ENCODE measurements at regions not wholly inside any gene's neighbourhood (a gene's known extent, or its start where the extent isn't known, plus 50 kb on each side); places are given as distances from the start of the nearest gene placed in this dataset.

DNA sequence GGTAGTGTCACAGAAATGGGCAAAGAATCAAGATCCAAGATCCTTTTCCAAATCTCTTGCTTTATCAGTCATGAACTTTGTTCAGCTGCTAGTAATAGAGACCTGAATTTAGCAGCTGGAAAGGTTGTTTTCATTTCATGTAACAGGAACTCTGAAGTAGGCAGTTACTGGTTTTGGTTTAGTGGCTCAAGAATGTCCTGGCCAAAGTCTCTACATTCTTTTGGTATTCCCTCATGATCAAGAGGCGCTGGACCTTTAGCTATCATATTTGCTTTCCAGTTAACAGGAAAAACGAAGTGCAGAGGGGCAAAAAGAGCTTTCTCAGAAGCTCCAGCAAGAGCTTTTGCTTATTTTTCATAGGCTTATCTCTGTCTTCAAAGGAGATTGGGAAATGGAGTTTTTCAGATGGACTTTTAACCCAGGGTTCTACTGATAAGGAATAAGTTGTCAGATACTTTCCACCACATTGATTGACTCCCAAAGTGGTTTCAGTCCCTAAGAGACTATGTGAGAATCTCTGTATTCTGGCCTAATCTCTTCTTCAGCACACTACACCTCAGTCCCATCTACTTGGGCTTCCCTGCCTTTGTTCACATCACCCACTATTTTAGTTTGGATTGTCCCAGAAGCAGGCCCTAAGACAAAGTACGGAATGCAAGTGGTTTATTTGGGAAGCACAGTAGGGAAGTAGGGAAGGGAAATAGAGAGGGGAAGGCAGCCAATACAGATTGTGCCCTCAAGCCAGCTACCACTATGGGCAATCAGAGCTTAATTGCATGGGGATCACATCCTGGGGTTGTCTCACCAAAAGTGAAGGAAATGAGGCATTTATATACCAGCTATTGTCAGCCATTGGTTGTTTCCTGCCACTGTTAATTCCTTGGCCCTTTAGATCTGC lies 359.3 kb downstream of the LRRC70 start:
- FAIRE-seq, result no peak
- TF ChIP-seq, protein P1, sequence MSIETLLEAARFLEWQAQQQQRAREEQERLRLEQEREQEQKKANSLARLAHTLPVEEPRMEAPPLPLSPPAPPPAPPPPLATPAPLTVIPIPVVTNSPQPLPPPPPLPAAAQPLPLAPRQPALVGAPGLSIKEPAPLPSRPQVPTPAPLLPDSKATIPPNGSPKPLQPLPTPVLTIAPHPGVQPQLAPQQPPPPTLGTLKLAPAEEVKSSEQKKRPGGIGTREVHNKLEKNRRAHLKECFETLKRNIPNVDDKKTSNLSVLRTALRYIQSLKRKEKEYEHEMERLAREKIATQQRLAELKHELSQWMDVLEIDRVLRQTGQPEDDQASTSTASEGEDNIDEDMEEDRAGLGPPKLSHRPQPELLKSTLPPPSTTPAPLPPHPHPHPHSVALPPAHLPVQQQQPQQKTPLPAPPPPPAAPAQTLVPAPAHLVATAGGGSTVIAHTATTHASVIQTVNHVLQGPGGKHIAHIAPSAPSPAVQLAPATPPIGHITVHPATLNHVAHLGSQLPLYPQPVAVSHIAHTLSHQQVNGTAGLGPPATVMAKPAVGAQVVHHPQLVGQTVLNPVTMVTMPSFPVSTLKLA (conservative IDR thresholded peaks at IDR 0.05), result no peak
- no peak for TF ChIP-seq SMARCC2 (IDR thresholded peaks at IDR 0.05; ENCODE audit: low read depth)
- intact Hi-C loops (cut with micrococcal nuclease), result no loop called here
- no peaks in the 10 kb centered on the region; the same call in 1 of the 2 replicates for H3K9me3 ChIP-seq (replicated peaks; ENCODE audit: control insufficient read depth, insufficient read depth, low read depth, low read length)
- BruUV-seq (replicated peaks), result no TSS peak
- no peak overlapping the region for H3K27ac ChIP-seq (ENCODE audit: extremely low read depth, low read depth, low read length)
- ChIA-PET POLR2A (no interaction called here), CTCF (ENCODE audit: low intra/inter-chr PET ratio) (no interaction called here)
- H3K9me1 ChIP-seq (ENCODE audit: control insufficient read depth, insufficient read depth, low read length), result no peaks in the 10 kb centered on the region
- WGBS (ENCODE audit: insufficient coverage, low coverage, missing lambda C conversion rate), result 5% methylated on average over 3 of the region's 3 CpGs
- no peak overlapping the region for H3K9ac ChIP-seq (ENCODE audit: insufficient read depth in 1 of 2, low read depth in 2 of 2, low read length in 2 of 2)
- no peaks in the 10 kb centered on the region for H3K27me3 ChIP-seq (ENCODE audit: control insufficient read depth in 2 of 2, insufficient read depth in 2 of 2, low read length in 2 of 2)
- in situ Hi-C loops (cut with MboI), result no loop called here
- no peak overlapping the region for H2AFZ ChIP-seq (ENCODE audit: low read depth, low read length)
- no peaks in the 10 kb centered on the region for H4K20me1 ChIP-seq (replicated peaks; ENCODE audit: control insufficient read depth, insufficient read depth, low read length)
- no peak for DNase-seq (ENCODE audit: extremely low read depth in 1 of 4, low spot score in 3 of 4)
- no peak for ATAC-seq
- no peak overlapping the region for H3K4me2 ChIP-seq (ENCODE audit: insufficient read depth, low read length)
- H3K36me3 ChIP-seq (ENCODE audit: control insufficient read depth, insufficient read depth, low read length), result no peaks in the 10 kb centered on the region
- H3K79me2 ChIP-seq (ENCODE audit: control insufficient read depth, insufficient read depth, low read length), result no peaks in the 10 kb centered on the region
- H3K4me1 ChIP-seq (replicated peaks in 1 of 2; ENCODE audit: control insufficient read depth in 2 of 2, insufficient read depth in 2 of 2, low read length in 2 of 2), result no peaks in the 10 kb centered on the region
- no peak overlapping the region for H3K4me3 ChIP-seq

DNA sequence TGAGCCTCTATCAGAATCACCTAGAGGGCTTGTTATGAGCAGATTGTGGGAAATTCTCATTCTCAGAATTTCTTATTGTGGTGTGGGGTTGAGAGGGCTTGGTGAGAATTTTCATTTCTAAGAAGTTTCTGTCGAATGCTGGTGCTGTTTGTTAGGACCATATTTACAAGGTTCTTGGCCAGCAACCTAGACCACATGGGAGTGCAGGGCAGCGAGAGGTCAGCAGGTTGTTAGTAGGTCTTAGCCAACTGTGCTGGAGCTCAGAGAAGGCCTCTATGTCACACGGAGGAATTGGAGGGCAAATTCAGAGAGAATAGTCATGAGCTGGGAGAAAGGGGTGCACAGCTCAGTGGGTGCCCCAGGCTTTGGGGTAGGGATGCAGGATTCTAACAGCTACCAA lies 357.0 kb downstream of the LRRC70 start:
- in situ Hi-C loops (cut with MboI) (no loop called here), intact Hi-C loops (cut with micrococcal nuclease) (no loop called here)
- H3K4me2 ChIP-seq (ENCODE audit: insufficient read depth, low read length), result no peak overlapping the region
- no peaks in the 10 kb centered on the region for H3K4me1 ChIP-seq (replicated peaks in 1 of 2; ENCODE audit: control insufficient read depth in 2 of 2, insufficient read depth in 2 of 2, low read length in 2 of 2)
- POLR2A ChIA-PET, result no interaction called here
- WGBS (ENCODE audit: insufficient coverage, low coverage, missing lambda C conversion rate), result 0% methylated on average over 3 of the region's 3 CpGs
- H3K36me3 ChIP-seq (ENCODE audit: control insufficient read depth, insufficient read depth, low read length), result no peaks in the 10 kb centered on the region
- no peak for DNase-seq (ENCODE audit: extremely low read depth in 1 of 4, low spot score in 3 of 4)
- H3K9me1 ChIP-seq (ENCODE audit: control insufficient read depth, insufficient read depth, low read length), result no peaks in the 10 kb centered on the region
- no peaks in the 10 kb centered on the region; the same call in 1 of the 2 replicates for H3K9me3 ChIP-seq (replicated peaks; ENCODE audit: control insufficient read depth, insufficient read depth, low read depth, low read length)
- CTCF ChIA-PET (ENCODE audit: low intra/inter-chr PET ratio), result no interaction called here
- H3K4me3 ChIP-seq, result no peak overlapping the region
- no peak for FAIRE-seq
- no peaks in the 10 kb centered on the region for H3K27me3 ChIP-seq (ENCODE audit: control insufficient read depth in 2 of 2, insufficient read depth in 2 of 2, low read length in 2 of 2)
- H2AFZ ChIP-seq (ENCODE audit: low read depth, low read length), result no peak overlapping the region
- no peak for ATAC-seq
- H4K20me1 ChIP-seq (replicated peaks; ENCODE audit: control insufficient read depth, insufficient read depth, low read length), result no peaks in the 10 kb centered on the region
- no TSS peak for BruUV-seq (replicated peaks)
- no peak overlapping the region for H3K27ac ChIP-seq (ENCODE audit: extremely low read depth, low read depth, low read length)
- no peaks in the 10 kb centered on the region for H3K79me2 ChIP-seq (ENCODE audit: control insufficient read depth, insufficient read depth, low read length)
- H3K9ac ChIP-seq (ENCODE audit: insufficient read depth in 1 of 2, low read depth in 2 of 2, low read length in 2 of 2), result no peak overlapping the region
- TF ChIP-seq, protein P2, sequence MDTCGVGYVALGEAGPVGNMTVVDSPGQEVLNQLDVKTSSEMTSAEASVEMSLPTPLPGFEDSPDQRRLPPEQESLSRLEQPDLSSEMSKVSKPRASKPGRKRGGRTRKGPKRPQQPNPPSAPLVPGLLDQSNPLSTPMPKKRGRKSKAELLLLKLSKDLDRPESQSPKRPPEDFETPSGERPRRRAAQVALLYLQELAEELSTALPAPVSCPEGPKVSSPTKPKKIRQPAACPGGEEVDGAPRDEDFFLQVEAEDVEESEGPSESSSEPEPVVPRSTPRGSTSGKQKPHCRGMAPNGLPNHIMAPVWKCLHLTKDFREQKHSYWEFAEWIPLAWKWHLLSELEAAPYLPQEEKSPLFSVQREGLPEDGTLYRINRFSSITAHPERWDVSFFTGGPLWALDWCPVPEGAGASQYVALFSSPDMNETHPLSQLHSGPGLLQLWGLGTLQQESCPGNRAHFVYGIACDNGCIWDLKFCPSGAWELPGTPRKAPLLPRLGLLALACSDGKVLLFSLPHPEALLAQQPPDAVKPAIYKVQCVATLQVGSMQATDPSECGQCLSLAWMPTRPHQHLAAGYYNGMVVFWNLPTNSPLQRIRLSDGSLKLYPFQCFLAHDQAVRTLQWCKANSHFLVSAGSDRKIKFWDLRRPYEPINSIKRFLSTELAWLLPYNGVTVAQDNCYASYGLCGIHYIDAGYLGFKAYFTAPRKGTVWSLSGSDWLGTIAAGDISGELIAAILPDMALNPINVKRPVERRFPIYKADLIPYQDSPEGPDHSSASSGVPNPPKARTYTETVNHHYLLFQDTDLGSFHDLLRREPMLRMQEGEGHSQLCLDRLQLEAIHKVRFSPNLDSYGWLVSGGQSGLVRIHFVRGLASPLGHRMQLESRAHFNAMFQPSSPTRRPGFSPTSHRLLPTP (IDR thresholded peaks at IDR 0.05; ENCODE audit: borderline replicate concordance, extremely low read depth, insufficient read length), result no peak
- TF ChIP-seq, protein P3, sequence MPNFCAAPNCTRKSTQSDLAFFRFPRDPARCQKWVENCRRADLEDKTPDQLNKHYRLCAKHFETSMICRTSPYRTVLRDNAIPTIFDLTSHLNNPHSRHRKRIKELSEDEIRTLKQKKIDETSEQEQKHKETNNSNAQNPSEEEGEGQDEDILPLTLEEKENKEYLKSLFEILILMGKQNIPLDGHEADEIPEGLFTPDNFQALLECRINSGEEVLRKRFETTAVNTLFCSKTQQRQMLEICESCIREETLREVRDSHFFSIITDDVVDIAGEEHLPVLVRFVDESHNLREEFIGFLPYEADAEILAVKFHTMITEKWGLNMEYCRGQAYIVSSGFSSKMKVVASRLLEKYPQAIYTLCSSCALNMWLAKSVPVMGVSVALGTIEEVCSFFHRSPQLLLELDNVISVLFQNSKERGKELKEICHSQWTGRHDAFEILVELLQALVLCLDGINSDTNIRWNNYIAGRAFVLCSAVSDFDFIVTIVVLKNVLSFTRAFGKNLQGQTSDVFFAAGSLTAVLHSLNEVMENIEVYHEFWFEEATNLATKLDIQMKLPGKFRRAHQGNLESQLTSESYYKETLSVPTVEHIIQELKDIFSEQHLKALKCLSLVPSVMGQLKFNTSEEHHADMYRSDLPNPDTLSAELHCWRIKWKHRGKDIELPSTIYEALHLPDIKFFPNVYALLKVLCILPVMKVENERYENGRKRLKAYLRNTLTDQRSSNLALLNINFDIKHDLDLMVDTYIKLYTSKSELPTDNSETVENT (CRISPR knock-in tag; IDR thresholded peaks at IDR 0.05), result no peak
- TF ChIP-seq CTBP1 (IDR thresholded peaks at IDR 0.05; ENCODE audit: borderline replicate concordance) (no peak), POLR2B (IDR thresholded peaks at IDR 0.05; ENCODE audit: low read depth, partially characterized antibody) (no peak), ZNF12 (CRISPR knock-in tag; IDR thresholded peaks at IDR 0.05) (no peak), SREBF2 (CRISPR knock-in tag; IDR thresholded peaks at IDR 0.05) (no peak)

All from K562 (cell line).